SK-N-SH treated with all-trans-retinoic acid at 6 μM for 48 hours (cell line): ENCODE measurements at regions not wholly inside any gene's neighbourhood (a gene's known extent, or its start where the extent isn't known, plus 50 kb on each side); places are given as distances from the start of the nearest gene placed in this dataset.

Experiments used
- ATAC-seq: fragments of 200-7000 bp; cut with Tn5 transposase; 3 replicates; pipeline ENCODE4 v1.9.1; 2020; ENCODE audit warnings: mild to moderate bottlenecking, moderate library complexity
- ARNTL ChIP-seq: fragments of 450-650 bp; formaldehyde crosslinking; IDR thresholded peaks from 2 replicates; pipeline ENCODE4 v1.5.0; 2020; ENCODE audit warnings: low read depth, mild to moderate bottlenecking, moderate library complexity, borderline replicate concordance
- BACH2 ChIP-seq: fragments of 250-450 bp; sonication (Bioruptor Pico); IDR thresholded peaks from 2 replicates; pipeline ENCODE4 v1.9.0; 2021; ENCODE audit warnings: mild to moderate bottlenecking, borderline replicate concordance
- CREB5 ChIP-seq: fragments of 250-450 bp; sonication (Bioruptor Pico); IDR thresholded peaks from 2 replicates; pipeline ENCODE4 v1.5.1; 2020; ENCODE audit warnings: low read depth, mild to moderate bottlenecking, moderate library complexity
- CSRNP3 ChIP-seq: fragments of 250-450 bp; sonication (Bioruptor Pico); IDR thresholded peaks from 2 replicates; pipeline ENCODE4 v1.5.1; 2021; ENCODE audit warnings: mild to moderate bottlenecking, moderate library complexity
- ESRRG ChIP-seq: fragments of 250-450 bp; sonication (Bioruptor Pico); IDR thresholded peaks from 2 replicates; pipeline ENCODE4 v1.6.1; 2021; ENCODE audit warnings: mild to moderate bottlenecking
- GLIS3 ChIP-seq: fragments of 250-450 bp; sonication (Bioruptor Pico); IDR thresholded peaks from 2 replicates; pipeline ENCODE4 v1.5.0; 2020; ENCODE audit warnings: mild to moderate bottlenecking, moderate library complexity
- ISL1 ChIP-seq: fragments of 250-450 bp; sonication (Bioruptor Pico); IDR thresholded peaks from 2 replicates; pipeline ENCODE4 v2.1.2; 2022; ENCODE audit warnings: mild to moderate bottlenecking, moderate library complexity
- OSR1 ChIP-seq: fragments of 250-450 bp; sonication (Bioruptor Pico); IDR thresholded peaks from 2 replicates; pipeline ENCODE4 v1.8.0; 2022; ENCODE audit warnings: moderate library complexity, mild to moderate bottlenecking, inconsistent platforms
- PATZ1 ChIP-seq: fragments of 250-450 bp; sonication (Bioruptor Pico); IDR thresholded peaks from 2 replicates; pipeline ENCODE4 v1.8.0; 2020; ENCODE audit warnings: mild to moderate bottlenecking, moderate library complexity, borderline replicate concordance
- POU6F1 ChIP-seq: fragments of 250-450 bp; sonication (Bioruptor Pico); IDR thresholded peaks from 2 replicates; pipeline ENCODE4 v1.8.0; 2021; ENCODE audit warnings: low read depth, mild to moderate bottlenecking, moderate library complexity, borderline replicate concordance
- PPARA ChIP-seq: fragments of 250-450 bp; sonication (Bioruptor Pico); IDR thresholded peaks from 2 replicates; pipeline ENCODE4 v1.5.0; 2020; ENCODE audit warnings: mild to moderate bottlenecking, borderline replicate concordance
- RARB ChIP-seq: fragments of 250-450 bp; sonication (Bioruptor Pico); IDR thresholded peaks from 2 replicates; pipeline ENCODE4 v1.8.0; 2021; ENCODE audit warnings: mild to moderate bottlenecking, moderate library complexity
- TCF4 ChIP-seq: fragments of 250-450 bp; sonication (Bioruptor Pico); IDR thresholded peaks from 2 replicates; pipeline ENCODE4 v1.8.0; 2021; ENCODE audit warnings: mild to moderate bottlenecking, moderate library complexity, borderline replicate concordance
- TOX ChIP-seq: fragments of 250-450 bp; sonication (Bioruptor Pico); IDR thresholded peaks from 2 replicates; pipeline ENCODE4 v1.8.0; 2021; ENCODE audit warnings: mild to moderate bottlenecking, moderate library complexity, borderline replicate concordance
- TSHZ2 ChIP-seq: fragments of 250-450 bp; sonication (Bioruptor Pico); IDR thresholded peaks from 2 replicates; pipeline ENCODE4 v1.5.0; 2020; ENCODE audit warnings: mild to moderate bottlenecking, moderate library complexity
- ZC3H10 ChIP-seq: fragments of 250-450 bp; sonication (Bioruptor Pico); IDR thresholded peaks from 2 replicates; pipeline ENCODE4 v1.5.1; 2021; ENCODE audit warnings: mild to moderate bottlenecking, moderate library complexity
- ZFP3 ChIP-seq: fragments of 250-450 bp; sonication (Bioruptor Pico); IDR thresholded peaks from 2 replicates; pipeline ENCODE4 v1.5.0; 2020; ENCODE audit warnings: mild to moderate bottlenecking, moderate library complexity
- ZNF70 ChIP-seq: fragments of 450-650 bp; formaldehyde crosslinking; IDR thresholded peaks from 2 replicates; pipeline ENCODE4 v1.5.0; 2020; ENCODE audit warnings: mild to moderate bottlenecking, moderate library complexity
- ZNF8 ChIP-seq: fragments of 450-650 bp; formaldehyde crosslinking; IDR thresholded peaks from 2 replicates; pipeline ENCODE4 v1.5.0; 2020; ENCODE audit warnings: mild to moderate bottlenecking, moderate library complexity

GRCh38 chr5:173557123-173557903 is 59.1 kb downstream of the BOD1 start:
- ATAC-seq, result no peak
- TF ChIP-seq PPARA (CRISPR knock-in tag) (no peak), RARB (no peak), ZC3H10 (no peak), CREB5 (CRISPR knock-in tag) (no peak), ZFP3 (CRISPR knock-in tag) (no peak), TSHZ2 (no peak), ISL1 (CRISPR knock-in tag) (no peak), TCF4 (no peak), CSRNP3 (no peak), ARNTL (CRISPR knock-in tag) (no peak), POU6F1 (no peak), PATZ1 (no peak), ESRRG (CRISPR knock-in tag) (no peak), ZNF8 (no peak), BACH2 (CRISPR knock-in tag) (no peak), TOX (CRISPR knock-in tag) (no peak), GLIS3 (CRISPR knock-in tag) (no peak)

GRCh38 chr5:173556142-173557028 is 60.1 kb downstream of the BOD1 start:
- TF ChIP-seq OSR1 (CRISPR knock-in tag) (no peak), ZNF70 (CRISPR knock-in tag) (no peak), ISL1 (CRISPR knock-in tag) (no peak), POU6F1 (no peak), PPARA (CRISPR knock-in tag) (no peak), ZFP3 (CRISPR knock-in tag) (no peak), CREB5 (CRISPR knock-in tag) (no peak), ZNF8 (no peak)
- TF ChIP-seq, all 23 proteins: peak for 0
- ATAC-seq, result no peak
